ENCODE measurements at regions not wholly inside any gene's neighbourhood (a gene's known extent, or its start where the extent isn't known, plus 50 kb on each side); places are given as distances from the start of the nearest gene placed in this dataset.

GRCh38 chr2:20513946-20514345 is 67.1 kb downstream of the RHOB start:
- H3K4me3 ChIP-seq (ENCODE audit: low read depth, low read length): no peak overlapping the region
- no peaks in the 10 kb centered on the region for H3K36me3 ChIP-seq (ENCODE audit: control insufficient read depth, insufficient read depth, low read length)
- H3K27me3 ChIP-seq (ENCODE audit: control insufficient read depth, insufficient read depth, low read length): no peaks in the 10 kb centered on the region
- TF ChIP-seq CTCF (IDR thresholded peaks at IDR 0.05; ENCODE audit: insufficient read depth, low read depth, low read length): no peak
- DNase-seq (ENCODE audit: low read depth): no peak
- POLR2A ChIA-PET: interaction anchor here (0.5 kb wide), 1 partner anchor 32 kb away, joined by 3 read pairs; no protein-coding TSS in a partner anchor
- CTCF ChIA-PET: no interaction called here

DNA sequence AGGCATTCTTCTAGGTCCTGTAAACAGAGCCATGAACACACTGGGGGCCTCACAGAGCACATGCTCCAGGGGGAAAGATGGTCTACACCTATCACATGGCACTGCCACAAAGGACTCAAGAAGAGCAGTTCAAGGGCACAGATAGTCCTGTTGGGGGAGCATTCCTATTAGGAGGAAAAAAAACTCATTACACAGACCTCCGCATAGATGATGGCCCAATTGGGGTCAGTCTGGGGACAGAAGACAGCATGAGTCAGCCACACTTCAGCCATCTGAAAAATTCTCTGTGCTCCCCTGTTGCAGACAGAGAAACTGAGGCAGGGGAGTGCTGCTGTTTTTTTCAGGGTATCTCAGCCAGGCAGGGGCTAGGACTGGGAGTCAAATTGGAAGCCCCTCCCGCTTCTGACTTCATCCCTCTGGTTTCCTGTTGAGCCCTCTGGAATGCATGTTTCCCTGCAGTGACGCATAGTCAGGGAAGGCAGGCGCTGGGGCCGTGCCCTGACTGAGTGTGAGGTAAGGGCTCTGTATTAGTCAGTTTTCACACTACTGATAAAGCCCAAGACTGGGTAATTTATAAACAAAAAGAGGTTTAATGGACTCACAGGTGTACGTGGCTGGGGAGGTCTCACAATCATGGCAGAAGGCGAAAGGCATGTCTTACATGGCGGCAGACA is 67.9 kb downstream of the RHOB start:
- POLR2A ChIA-PET: no interaction called here
- peak; percentile 87 for DNase-seq (ENCODE audit: low read depth)
- Histone ChIP-seq H3K36me3 (ENCODE audit: control insufficient read depth, insufficient read depth, low read length) (no peaks in the 10 kb centered on the region), H3K4me3 (ENCODE audit: low read depth, low read length) (no peak overlapping the region), H3K27me3 (ENCODE audit: control insufficient read depth, insufficient read depth, low read length) (no peaks in the 10 kb centered on the region)
- peak; percentile 8; the same call in 1 of the 2 replicates for TF ChIP-seq CTCF (IDR thresholded peaks at IDR 0.05; ENCODE audit: insufficient read depth, low read depth, low read length)
- CTCF ChIA-PET: interaction anchor here (2.4 kb wide), 1 partner anchor 11 kb away, joined by 8 read pairs; no protein-coding TSS in a partner anchor

DNA sequence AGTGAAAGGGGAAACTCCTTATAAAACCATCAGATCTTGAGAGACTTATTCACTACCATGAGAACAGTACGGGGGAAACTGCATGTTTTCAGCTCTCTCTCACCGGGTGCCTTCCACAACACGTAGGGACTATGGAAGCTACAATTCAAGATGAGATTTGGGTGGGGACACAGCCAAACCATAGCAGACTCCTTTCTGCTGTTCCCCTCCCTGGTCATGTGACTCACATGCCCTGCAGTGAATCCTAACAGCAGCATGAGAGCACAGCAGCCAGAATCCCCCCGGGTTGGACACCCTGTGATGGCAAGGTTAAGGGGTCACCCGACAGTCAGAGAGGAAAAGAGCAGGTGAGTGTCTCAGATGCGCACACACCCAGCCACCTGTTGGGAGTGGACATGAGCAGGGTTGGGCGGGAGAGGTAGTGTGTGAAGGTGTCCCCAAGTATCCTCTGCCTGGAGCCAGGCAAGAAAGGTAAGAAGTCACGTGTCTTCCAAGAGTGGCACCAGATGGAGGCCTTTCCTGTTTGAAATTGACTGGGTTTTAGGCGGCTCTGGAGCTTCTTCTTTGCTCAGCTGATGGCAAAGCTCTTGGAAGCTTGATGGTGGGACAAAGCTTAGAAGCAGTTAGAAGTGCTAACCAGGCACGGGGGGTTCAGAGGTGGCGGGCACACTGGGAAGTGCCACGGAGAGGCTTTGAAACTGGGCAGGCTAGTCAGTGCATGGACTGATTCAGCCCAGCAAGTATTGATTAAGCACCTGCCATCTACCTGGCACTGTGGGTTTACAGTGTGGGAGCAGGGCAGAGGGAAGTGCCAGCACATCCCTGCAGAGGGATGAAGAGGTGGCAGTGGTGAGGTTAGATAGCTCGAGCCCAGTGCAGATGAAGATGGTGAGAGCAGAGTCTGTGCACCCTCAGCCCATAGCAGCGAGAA is 68.7 kb downstream of the RHOB start:
- CTCF ChIA-PET: interaction anchor here (2.4 kb wide), 1 partner anchor 10 kb away, joined by 8 read pairs; no protein-coding TSS in a partner anchor
- no peak for DNase-seq (ENCODE audit: low read depth)
- Histone ChIP-seq H3K27me3 (ENCODE audit: control insufficient read depth, insufficient read depth, low read length) (no peaks in the 10 kb centered on the region), H3K36me3 (ENCODE audit: control insufficient read depth, insufficient read depth, low read length) (no peaks in the 10 kb centered on the region), H3K4me3 (ENCODE audit: low read depth, low read length) (no peak overlapping the region)
- TF ChIP-seq CTCF (IDR thresholded peaks at IDR 0.05; ENCODE audit: insufficient read depth, low read depth, low read length): no peak
- POLR2A ChIA-PET: no interaction called here

GRCh38 chr2:20516291-20516645 is 69.4 kb downstream of the RHOB start:
- no peak for TF ChIP-seq CTCF (IDR thresholded peaks at IDR 0.05; ENCODE audit: insufficient read depth, low read depth, low read length)
- POLR2A ChIA-PET: no interaction called here

More at GRCh38 chr2:20516291-20516645, 69.4 kb downstream of the RHOB start:
- H3K4me3 ChIP-seq (ENCODE audit: low read depth, low read length): no peak overlapping the region
- CTCF ChIA-PET: interaction anchor here (2.4 kb wide), 1 partner anchor 10 kb away, joined by 8 read pairs; no protein-coding TSS in a partner anchor
- no peak for DNase-seq (ENCODE audit: low read depth)
- no peaks in the 10 kb centered on the region for H3K36me3 ChIP-seq (ENCODE audit: control insufficient read depth, insufficient read depth, low read length)
- no peaks in the 10 kb centered on the region for H3K27me3 ChIP-seq (ENCODE audit: control insufficient read depth, insufficient read depth, low read length)
